ENCODE measurements at regions not wholly inside any gene's neighbourhood (a gene's known extent, or its start where the extent isn't known, plus 50 kb on each side); places are given as distances from the start of the nearest gene placed in this dataset.

GRCh38 chr7:18210788-18211187 is 183.1 kb upstream of the PRPS1L1 start:
- BruUV-seq (replicated peaks): no TSS peak
- no peak overlapping the region for H3K27ac ChIP-seq (ENCODE audit: low read length)
- H3K4me3 ChIP-seq (ENCODE audit: low read length): no peak overlapping the region
- no peak overlapping the region for H3K9ac ChIP-seq (ENCODE audit: low read length)
- intact Hi-C loops (cut with micrococcal nuclease): no loop called here
- no peaks in the 10 kb centered on the region for H3K27me3 ChIP-seq (ENCODE audit: low read length)
- H3K79me2 ChIP-seq (ENCODE audit: low read length): no peaks in the 10 kb centered on the region
- POLR2A ChIA-PET (ENCODE audit: unreplicated experiment): no interaction called here
- no peak overlapping the region for H2AFZ ChIP-seq (ENCODE audit: low read length)
- ATAC-seq: no peak
- H4K20me1 ChIP-seq (ENCODE audit: low read length): no peaks in the 10 kb centered on the region
- CTCF ChIA-PET: no interaction called here
- H3K36me3 ChIP-seq (ENCODE audit: low read depth, low read length): no peaks in the 10 kb centered on the region
- no peak for DNase-seq
- H3K9me2 ChIP-seq (replicated peaks; ENCODE audit: low read length): no peaks in the 10 kb centered on the region
- no peaks in the 10 kb centered on the region for H3F3A ChIP-seq (ENCODE audit: low read length, unreplicated experiment)
- TF ChIP-seq EZH2 (IDR thresholded peaks at IDR 0.05; ENCODE audit: low read length, unreplicated experiment) (no peak), EZH2phosphoT487 (IDR thresholded peaks at IDR 0.05; ENCODE audit: borderline replicate concordance, low read length) (no peak), CTCF (conservative IDR thresholded peaks at IDR 0.05; ENCODE audit: low read depth, low read length) (no peak)
- no peaks in the 10 kb centered on the region for H3K9me3 ChIP-seq (ENCODE audit: low read length)
- peaks cover 17% of the 10 kb centered on the region for H3K4me1 ChIP-seq (ENCODE audit: insufficient read depth, low read length)
- no peak overlapping the region for H3K4me2 ChIP-seq (ENCODE audit: low read length)

GRCh38 chr7:18212308-18212707 is 184.7 kb upstream of the PRPS1L1 start:
- ChIA-PET CTCF (no interaction called here), POLR2A (ENCODE audit: unreplicated experiment) (interaction anchor here (0.7 kb wide), 1 partner anchor 101 kb away, joined by 4 read pairs; no protein-coding TSS in a partner anchor)
- no peak for TF ChIP-seq EZH2phosphoT487 (IDR thresholded peaks at IDR 0.05; ENCODE audit: borderline replicate concordance, low read length)
- no peak for TF ChIP-seq CTCF (conservative IDR thresholded peaks at IDR 0.05; ENCODE audit: low read depth, low read length)
- no peak for TF ChIP-seq EZH2 (IDR thresholded peaks at IDR 0.05; ENCODE audit: low read length, unreplicated experiment)
- H3K4me2 ChIP-seq (ENCODE audit: low read length): no peak overlapping the region
- H3K27ac ChIP-seq (ENCODE audit: low read length): no peak overlapping the region
- H3K9me2 ChIP-seq (replicated peaks; ENCODE audit: low read length): no peaks in the 10 kb centered on the region
- no TSS peak for BruUV-seq (replicated peaks)
- H3K9me3 ChIP-seq (ENCODE audit: low read length): no peaks in the 10 kb centered on the region
- H3F3A ChIP-seq (ENCODE audit: low read length, unreplicated experiment): no peaks in the 10 kb centered on the region
- H3K4me1 ChIP-seq (ENCODE audit: insufficient read depth, low read length): peaks cover 17% of the 10 kb centered on the region
- H3K36me3 ChIP-seq (ENCODE audit: low read depth, low read length): no peaks in the 10 kb centered on the region
- H3K27me3 ChIP-seq (ENCODE audit: low read length): no peaks in the 10 kb centered on the region
- no peaks in the 10 kb centered on the region for H4K20me1 ChIP-seq (ENCODE audit: low read length)
- no peak overlapping the region for H2AFZ ChIP-seq (ENCODE audit: low read length)
- no peaks in the 10 kb centered on the region for H3K79me2 ChIP-seq (ENCODE audit: low read length)
- ATAC-seq: no peak
- DNase-seq: no peak
- H3K9ac ChIP-seq (ENCODE audit: low read length): no peak overlapping the region
- H3K4me3 ChIP-seq (ENCODE audit: low read length): no peak overlapping the region
- intact Hi-C loops (cut with micrococcal nuclease): no loop called here

- H3K36me3 ChIP-seq (ENCODE audit: low read depth, low read length): no peaks in the 10 kb centered on the region
- ATAC-seq: no peak
- H3K4me2 ChIP-seq (ENCODE audit: low read length): no peak overlapping the region
- no peaks in the 10 kb centered on the region for H3K9me2 ChIP-seq (replicated peaks; ENCODE audit: low read length)
- BruUV-seq (replicated peaks): no TSS peak
- H3K4me1 ChIP-seq (ENCODE audit: insufficient read depth, low read length): peaks cover 17% of the 10 kb centered on the region
- no peaks in the 10 kb centered on the region for H3K27me3 ChIP-seq (ENCODE audit: low read length)
- CTCF ChIA-PET: no interaction called here
- H3F3A ChIP-seq (ENCODE audit: low read length, unreplicated experiment): no peaks in the 10 kb centered on the region
- no peaks in the 10 kb centered on the region for H4K20me1 ChIP-seq (ENCODE audit: low read length)
- TF ChIP-seq EZH2 (IDR thresholded peaks at IDR 0.05; ENCODE audit: low read length, unreplicated experiment) (no peak), EZH2phosphoT487 (IDR thresholded peaks at IDR 0.05; ENCODE audit: borderline replicate concordance, low read length) (no peak), CTCF (conservative IDR thresholded peaks at IDR 0.05; ENCODE audit: low read depth, low read length) (no peak)
- DNase-seq: no peak
- H3K27ac ChIP-seq (ENCODE audit: low read length): no peak overlapping the region
- no peaks in the 10 kb centered on the region for H3K79me2 ChIP-seq (ENCODE audit: low read length)
- H3K9me3 ChIP-seq (ENCODE audit: low read length): no peaks in the 10 kb centered on the region
- intact Hi-C loops (cut with micrococcal nuclease): no loop called here
- no peak overlapping the region for H3K4me3 ChIP-seq (ENCODE audit: low read length)
- no peak overlapping the region for H2AFZ ChIP-seq (ENCODE audit: low read length)
- POLR2A ChIA-PET (ENCODE audit: unreplicated experiment): no interaction called here
- H3K9ac ChIP-seq (ENCODE audit: low read length): no peak overlapping the region
These were observed 185.1 kb upstream of the PRPS1L1 start for GRCh38 chr7:18212758-18213157.
